Neural cell (in vitro differentiated cells): ENCODE measurements at regions not wholly inside any gene's neighbourhood (a gene's known extent, or its start where the extent isn't known, plus 50 kb on each side); places are given as distances from the start of the nearest gene placed in this dataset.

Source experiments
- CTCF ChIP-seq: fragments of 450-650 bp; IDR thresholded peaks from 2 replicates; pipeline ENCODE4 v1.5.1; 2014; ENCODE audit warnings: antibody characterized with exemption, mild to moderate bottlenecking, moderate library complexity; ENCODE audit not compliant: poor library complexity, severe bottlenecking
- RAD21 ChIP-seq: fragments of 450-650 bp; conservative IDR thresholded peaks from 2 replicates; pipeline ENCODE4 v1.6.1; 2014; ENCODE audit warnings: antibody characterized with exemption, mild to moderate bottlenecking, moderate library complexity

DNA sequence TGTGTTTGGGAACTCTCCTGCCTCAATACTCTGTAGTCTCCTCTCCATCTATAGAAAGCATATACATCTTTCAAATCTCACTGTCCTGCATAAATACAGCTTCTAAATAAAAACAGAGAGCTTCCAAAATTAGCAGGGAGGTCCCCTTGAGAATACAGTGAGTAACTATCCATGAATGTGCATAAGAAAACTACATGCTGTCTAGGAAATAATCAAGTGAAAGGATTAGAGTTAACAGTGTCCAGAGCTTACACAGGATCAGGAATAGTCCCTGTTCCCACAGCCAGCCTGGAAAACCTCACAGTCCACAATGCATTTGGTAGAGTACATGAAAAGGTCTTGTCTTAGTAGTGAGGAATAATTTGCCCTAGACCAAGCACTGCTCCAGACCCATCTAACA, 123.0 kb upstream of the POU3F2 start:
- no peak for TF ChIP-seq CTCF
- no peak for TF ChIP-seq RAD21
